Liver (tissue), 3 donors: ENCODE measurements at regions not wholly inside any gene's neighbourhood (a gene's known extent, or its start where the extent isn't known, plus 50 kb on each side); places are given as distances from the start of the nearest gene placed in this dataset.

Experiments
- ATF3 ChIP-seq: IDR thresholded peaks from 2 replicates; pipeline ENCODE4 v1.6.1; 2016; ENCODE audit warnings: antibody characterized with exemption
- CTCF ChIP-seq: fragments of 150-350 bp; IDR thresholded peaks from 2 replicates; pipeline ENCODE4 v1.5.1; 2017; ENCODE audit warnings: improper control_type of control experiment, low read depth, low read length; ENCODE audit not compliant: missing input control
- FOXA1 ChIP-seq: IDR thresholded peaks from 2 replicates; pipeline ENCODE4 v1.6.1; 2016; ENCODE audit warnings: antibody characterized with exemption
- GABPA ChIP-seq, 2 donors: IDR thresholded peaks in 1 of 2; conservative IDR thresholded peaks in 1 of 2; 2 replicates each; pipeline ENCODE4 v1.6.1; 2016; ENCODE audit warnings: antibody characterized with exemption in 2 of 2, mild to moderate bottlenecking in 1 of 2, moderate library complexity in 1 of 2
- HNF4A ChIP-seq, 2 donors: conservative IDR thresholded peaks; 2 replicates each; pipeline ENCODE4 v1.6.1; 2016; ENCODE audit warnings: antibody characterized with exemption in 2 of 2, mild to moderate bottlenecking in 2 of 2
- HNF4G ChIP-seq: IDR thresholded peaks from 2 replicates; pipeline ENCODE4 v1.6.1; 2016; ENCODE audit warnings: antibody characterized with exemption
- JUND ChIP-seq, 2 donors: IDR thresholded peaks; 2 replicates each; pipeline ENCODE4 v1.6.1; 2016; ENCODE audit warnings: antibody characterized with exemption in 2 of 2
- RAD21 ChIP-seq, 2 donors: IDR thresholded peaks; 2 replicates each; pipeline ENCODE4 v1.6.1; 2016; ENCODE audit warnings: antibody characterized with exemption in 2 of 2, mild to moderate bottlenecking in 2 of 2
- REST ChIP-seq: IDR thresholded peaks from 2 replicates; pipeline ENCODE4 v1.6.1; 2016; ENCODE audit warnings: antibody characterized with exemption, mild to moderate bottlenecking
- TAF1 ChIP-seq: conservative IDR thresholded peaks from 2 replicates; pipeline ENCODE4 v1.6.1; 2016; ENCODE audit warnings: antibody characterized with exemption, mild to moderate bottlenecking
- YY1 ChIP-seq: IDR thresholded peaks from 2 replicates; pipeline ENCODE4 v1.6.1; 2016; ENCODE audit warnings: antibody characterized with exemption, mild to moderate bottlenecking
- ZBTB33 ChIP-seq: IDR thresholded peaks from 2 replicates; pipeline ENCODE4 v1.6.1; 2016; ENCODE audit warnings: antibody characterized with exemption
- donor health status: healthy.
- donor health status: healthy.

- TF ChIP-seq JUND (IDR thresholded peaks at IDR 0.05) (no peak), CTCF (no peak), TAF1 (no peak), HNF4G (no peak), ZBTB33 (no peak), RAD21 (IDR thresholded peaks at IDR 0.05) (no peak), GABPA (IDR thresholded peaks at IDR 0.05 in 1 of 2, conservative IDR thresholded peaks at IDR 0.05 in 1 of 2) (no peak), REST (no peak), ATF3 (no peak), HNF4A (conservative IDR thresholded peaks at IDR 0.05) (no peak), FOXA1 (no peak), YY1 (no peak)
Observed at GRCh38 chr10:65040796-65041195, 1519.6 kb downstream of the REEP3 start.
